ENCODE measurements at regions not wholly inside any gene's neighbourhood (a gene's known extent, or its start where the extent isn't known, plus 50 kb on each side); places are given as distances from the start of the nearest gene placed in this dataset.
"Not testable (repeated sequence)": the region's sequence is repeated elsewhere in the genome, so short reads cannot be mapped to it uniquely, and the experiment has no call there.

- DNase-seq: no peak
Measured at GRCh38 chr6:12480379-12480778, 190.2 kb downstream of the EDN1 start.

GRCh38 chr6:12481292-12481691 is 191.1 kb downstream of the EDN1 start:
- DNase-seq: no peak

GRCh38 chr6:12481850-12482249 is 191.7 kb downstream of the EDN1 start:
- DNase-seq: no peak

- DNase-seq: no peak
Measured at GRCh38 chr6:12482386-12483375, 192.5 kb downstream of the EDN1 start.

GRCh38 chr6:12483712-12484111 is 193.6 kb downstream of the EDN1 start:
- no peak for DNase-seq

- no peak for DNase-seq
Measured at GRCh38 chr6:12484519-12484918, 194.4 kb downstream of the EDN1 start.

GRCh38 chr6:12485226-12485764 is 195.1 kb downstream of the EDN1 start:
- no peak for DNase-seq

- no peak for DNase-seq
Measured at GRCh38 chr6:12485837-12486236, 195.7 kb downstream of the EDN1 start.

GRCh38 chr6:12490351-12490903 is 200.3 kb downstream of the EDN1 start:
- no peak for DNase-seq

GRCh38 chr6:12490904-12491571 is 200.9 kb downstream of the EDN1 start:
- no peak for DNase-seq

GRCh38 chr6:12492929-12493328 is 202.8 kb downstream of the EDN1 start:
- DNase-seq: not testable (repeated sequence)

- no peak for DNase-seq
Measured at GRCh38 chr6:12493446-12493845, 203.3 kb downstream of the EDN1 start.

GRCh38 chr6:12494161-12494560 is 204.0 kb downstream of the EDN1 start:
- DNase-seq: no peak

- no peak for DNase-seq
Measured at GRCh38 chr6:12501990-12502389, 211.8 kb downstream of the EDN1 start.

GRCh38 chr6:12504325-12504966 is 212.1 kb upstream of the PHACTR1 start:
- DNase-seq: no peak

GRCh38 chr6:12505486-12505885 is 211.1 kb upstream of the PHACTR1 start:
- DNase-seq: no peak

- no peak for DNase-seq
Measured at GRCh38 chr6:12506159-12506558, 210.4 kb upstream of the PHACTR1 start.

GRCh38 chr6:12507636-12508035 is 208.9 kb upstream of the PHACTR1 start:
- DNase-seq: no peak

GRCh38 chr6:12508553-12508952 is 208.0 kb upstream of the PHACTR1 start:
- no peak for DNase-seq

- DNase-seq: no peak
Measured at GRCh38 chr6:12509060-12509459, 207.5 kb upstream of the PHACTR1 start.

- no peak for DNase-seq
Measured at GRCh38 chr6:12516070-12516469, 200.5 kb upstream of the PHACTR1 start.

- DNase-seq: no peak
Measured at GRCh38 chr6:12522347-12522746, 194.2 kb upstream of the PHACTR1 start.

- DNase-seq: no peak
Measured at GRCh38 chr6:12523726-12524125, 192.8 kb upstream of the PHACTR1 start.
